Glomerular visceral epithelial cell (primary cell): ENCODE measurements at regions not wholly inside any gene's neighbourhood (a gene's known extent, or its start where the extent isn't known, plus 50 kb on each side); places are given as distances from the start of the nearest gene placed in this dataset.
"Not testable (repeated sequence)": the region's sequence is repeated elsewhere in the genome, so short reads cannot be mapped to it uniquely, and the experiment has no call there.

Experiments
- DNase-seq: peaks from one replicate; pipeline ENCODE4 v3.0.0-alpha.2; 2016; ENCODE audit errors: extremely low spot score

- no peak for DNase-seq
Measured at GRCh38 chr1:244296447-244296846, 155.3 kb downstream of the ADSS2 start.

GRCh38 chr1:244297087-244297486 lies 154.6 kb downstream of the ADSS2 start:
- no peak for DNase-seq

GRCh38 chr1:244297616-244298015 lies 154.1 kb downstream of the ADSS2 start:
- DNase-seq = no peak

- not testable (repeated sequence) for DNase-seq
Measured at GRCh38 chr1:244300029-244300375, 151.7 kb downstream of the ADSS2 start.

- peak; percentile 10 for DNase-seq
Measured at GRCh38 chr1:244301595-244302130, 150.0 kb downstream of the ADSS2 start.

GRCh38 chr1:244302876-244303609 lies 148.7 kb downstream of the ADSS2 start:
- peak; percentile 73 for DNase-seq

- DNase-seq = no peak
Measured at GRCh38 chr1:244303610-244303969, 148.1 kb downstream of the ADSS2 start.

GRCh38 chr1:244304156-244304555 lies 147.6 kb downstream of the ADSS2 start:
- DNase-seq = no peak

- no peak for DNase-seq
Measured at GRCh38 chr1:244304656-244305055, 147.1 kb downstream of the ADSS2 start.

GRCh38 chr1:244305776-244306341 lies 145.8 kb downstream of the ADSS2 start:
- no peak for DNase-seq

- no peak for DNase-seq
Measured at GRCh38 chr1:244306544-244306943, 145.2 kb downstream of the ADSS2 start.

- DNase-seq = not testable (repeated sequence)
Measured at GRCh38 chr1:244309191-244309590, 142.5 kb downstream of the ADSS2 start.

- DNase-seq = no peak
Measured at GRCh38 chr1:244311784-244312532, 139.8 kb downstream of the ADSS2 start.

- no peak for DNase-seq
Measured at GRCh38 chr1:244313346-244313745, 138.4 kb downstream of the ADSS2 start.

- DNase-seq = no peak
Measured at GRCh38 chr1:244314921-244315559, 136.7 kb downstream of the ADSS2 start.

- no peak for DNase-seq
Measured at GRCh38 chr1:244315996-244316395, 135.7 kb downstream of the ADSS2 start.

- DNase-seq = no peak
Measured at GRCh38 chr1:244316407-244316806, 135.3 kb downstream of the ADSS2 start.

GRCh38 chr1:244316986-244317655 lies 134.6 kb downstream of the ADSS2 start:
- DNase-seq = no peak

GRCh38 chr1:244318078-244318477 lies 133.6 kb downstream of the ADSS2 start:
- DNase-seq = no peak

- no peak for DNase-seq
Measured at GRCh38 chr1:244318512-244318911, 133.2 kb downstream of the ADSS2 start.

GRCh38 chr1:244319283-244320132 lies 132.2 kb downstream of the ADSS2 start:
- DNase-seq = peak; percentile 69
